NCI-H146 (cell line): ENCODE measurements at regions not wholly inside any gene's neighbourhood (a gene's known extent, or its start where the extent isn't known, plus 50 kb on each side); places are given as distances from the start of the nearest gene placed in this dataset.
"Not testable (repeated sequence)": the region's sequence is repeated elsewhere in the genome, so short reads cannot be mapped to it uniquely, and the experiment has no call there.

Experiments
- DNase-seq: peaks from one replicate; lab custom pipeline; 2025; lab: John Stamatoyannopoulos, UW

DNA sequence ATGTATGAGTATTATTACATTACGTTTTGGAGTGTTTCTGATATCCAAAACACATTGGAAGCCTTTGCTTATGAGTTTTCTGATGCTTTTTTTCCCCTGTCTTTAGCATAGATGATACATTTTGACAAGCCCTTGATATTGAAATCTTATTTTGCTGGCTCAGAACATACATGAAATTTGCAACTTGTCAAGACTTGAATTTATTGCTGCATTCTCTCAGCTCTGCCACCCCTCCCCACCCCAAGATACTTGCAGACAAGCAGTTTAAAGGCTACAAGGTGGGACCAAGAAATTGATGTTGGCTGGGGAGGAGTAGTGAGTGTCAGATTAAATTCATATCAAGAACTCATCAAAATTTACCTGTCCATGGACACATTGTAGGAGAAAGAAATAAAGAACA is 160.2 kb downstream of the GJA1 start:
- DNase-seq: no peak

DNA sequence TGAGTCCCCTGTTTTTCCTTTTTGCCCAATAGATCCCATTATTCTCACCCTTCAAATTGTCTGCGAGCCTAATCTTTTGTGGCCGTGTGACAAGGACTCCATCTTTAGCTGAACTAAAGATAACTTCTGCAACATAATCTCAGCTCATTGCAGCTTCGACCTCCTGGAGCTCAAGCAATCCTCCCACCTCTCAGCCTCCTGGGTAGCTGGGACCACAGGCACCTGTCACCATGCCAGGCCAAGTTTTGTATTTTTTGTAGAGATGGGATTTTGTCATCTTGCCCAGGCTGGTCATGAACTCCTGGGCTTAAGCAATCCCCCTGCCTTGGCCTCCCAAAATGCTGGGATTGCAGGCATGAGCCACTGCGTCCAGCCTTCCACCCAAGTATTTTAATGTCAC is 161.0 kb downstream of the GJA1 start:
- DNase-seq: no peak

DNA sequence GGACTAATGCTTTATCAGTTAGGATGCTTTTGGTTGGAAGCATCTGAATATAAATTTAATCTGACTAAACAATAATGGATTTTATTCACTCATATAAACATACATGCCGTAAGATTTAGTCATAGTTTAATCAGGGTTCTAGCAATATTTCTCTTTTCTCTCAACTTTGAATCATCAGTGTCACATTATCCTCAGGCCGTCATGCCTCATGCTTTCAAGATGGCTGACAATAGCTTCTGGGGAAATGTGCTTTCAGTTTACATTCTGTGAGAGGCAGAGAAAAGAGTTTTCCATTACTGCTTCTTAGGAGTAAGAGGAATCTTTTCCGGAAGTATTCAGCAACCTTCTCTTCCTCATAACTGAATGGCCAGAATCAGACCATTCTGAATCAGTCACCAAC is 162.2 kb downstream of the GJA1 start:
- no peak for DNase-seq

DNA sequence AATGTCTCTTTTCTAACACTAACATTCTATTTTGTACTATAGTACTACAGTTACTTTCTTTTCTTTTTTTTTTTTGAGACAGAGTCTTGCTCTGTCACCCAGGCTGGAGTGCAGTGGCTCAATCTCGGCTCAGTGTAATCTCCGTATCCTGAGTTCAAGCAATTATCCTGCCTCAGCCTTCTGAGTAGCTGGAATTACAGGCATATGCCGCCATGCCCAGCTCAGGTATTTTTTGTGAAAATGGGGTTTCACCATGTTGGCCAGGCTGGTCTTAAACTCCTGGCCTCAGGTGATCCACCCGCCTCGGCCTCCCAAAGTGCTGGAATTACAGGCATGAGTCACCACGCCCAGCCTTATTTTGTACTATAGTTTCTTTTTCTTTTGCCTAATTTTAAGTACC is 163.9 kb downstream of the GJA1 start:
- not testable (repeated sequence) for DNase-seq

DNA sequence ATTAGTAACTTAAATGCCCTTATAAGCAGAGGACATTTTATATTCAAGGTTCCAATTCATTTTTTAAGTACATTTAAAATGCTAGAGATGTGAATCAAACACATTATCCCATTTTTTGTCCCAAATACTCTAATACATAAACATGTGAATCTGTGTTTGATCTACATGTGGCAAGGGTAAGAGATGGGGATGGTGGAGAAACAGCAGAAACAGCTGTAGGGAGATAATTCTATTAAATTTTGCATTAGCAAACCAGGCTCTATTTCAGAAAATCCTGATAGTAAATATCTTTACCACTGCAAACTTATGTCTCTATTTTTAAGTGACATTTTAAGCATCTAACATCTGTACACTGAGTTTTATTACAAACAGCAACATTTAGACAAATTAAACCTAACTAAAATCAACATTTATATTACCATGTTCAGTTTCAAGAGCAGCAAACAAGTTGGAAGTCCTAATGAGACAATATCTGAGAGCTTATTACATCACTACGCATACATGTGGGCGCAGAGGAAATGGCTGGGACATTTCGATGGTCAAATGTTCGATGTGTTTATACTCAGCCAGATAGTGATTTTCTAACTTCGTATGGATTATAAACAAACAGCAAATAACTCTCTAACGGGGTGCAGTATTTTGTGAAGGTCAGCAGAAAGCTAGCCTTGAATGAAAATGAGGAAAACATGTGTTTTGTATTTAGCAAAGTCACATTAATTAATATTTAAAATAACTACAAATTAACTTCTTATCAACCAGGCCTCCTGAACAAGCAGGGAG is 165.1 kb downstream of the GJA1 start:
- no peak for DNase-seq

DNA sequence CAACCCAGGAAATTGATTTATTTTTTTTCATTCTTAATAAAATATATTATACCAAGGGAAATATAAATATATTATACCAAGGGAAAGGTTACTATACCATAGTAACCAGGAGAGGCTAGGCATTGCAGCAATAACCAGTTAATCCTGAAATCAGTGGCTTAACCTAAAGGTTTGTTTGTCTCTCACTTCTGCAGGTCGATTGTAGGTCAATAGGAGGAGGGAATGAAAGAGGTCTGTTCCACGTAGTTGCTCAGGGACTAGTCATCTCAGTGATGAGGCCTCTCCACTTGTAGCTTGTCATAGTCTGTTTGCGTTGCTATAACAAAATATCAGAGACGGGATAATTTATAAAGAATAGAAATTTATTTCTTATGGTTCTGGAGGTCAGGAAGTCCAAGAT is 168.0 kb downstream of the GJA1 start:
- DNase-seq: no peak

DNA sequence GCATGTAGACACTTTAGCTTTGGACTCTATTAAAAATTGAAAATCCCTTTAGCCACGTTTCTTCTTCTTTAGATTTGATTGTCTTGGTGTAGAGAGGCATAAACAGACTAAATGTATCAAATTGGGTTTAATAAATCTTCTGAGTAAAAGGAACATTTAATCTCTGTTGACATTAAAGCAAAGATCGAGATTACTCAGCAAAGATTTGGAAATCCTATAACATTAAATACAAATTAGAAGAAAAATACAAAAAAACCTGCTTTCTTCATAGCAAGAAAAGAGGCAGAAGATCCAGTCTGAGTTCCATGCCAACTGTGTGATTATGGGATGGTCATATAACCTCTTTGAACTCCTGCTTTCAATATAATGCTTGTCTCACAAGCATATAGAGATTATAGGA is 172.3 kb downstream of the GJA1 start:
- DNase-seq: no peak

DNA sequence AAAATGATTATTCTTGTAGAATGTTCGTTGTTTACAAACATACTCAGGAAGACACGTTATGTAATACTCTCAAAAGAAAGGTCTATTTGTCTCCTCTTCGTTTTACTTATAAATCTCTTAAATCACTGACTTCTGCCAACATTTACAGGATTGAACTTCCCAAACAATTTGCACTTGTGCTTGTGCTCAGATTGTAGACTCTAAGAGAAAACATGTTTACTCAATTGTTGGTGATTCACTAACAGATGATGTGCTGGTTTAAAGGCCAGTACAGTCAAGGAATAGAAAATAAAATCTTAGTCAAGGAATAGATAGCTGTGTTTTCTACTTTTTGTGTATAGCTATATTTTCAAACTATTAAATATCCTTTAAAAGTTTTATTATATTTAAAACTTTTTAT is 172.8 kb downstream of the GJA1 start:
- DNase-seq: no peak

DNA sequence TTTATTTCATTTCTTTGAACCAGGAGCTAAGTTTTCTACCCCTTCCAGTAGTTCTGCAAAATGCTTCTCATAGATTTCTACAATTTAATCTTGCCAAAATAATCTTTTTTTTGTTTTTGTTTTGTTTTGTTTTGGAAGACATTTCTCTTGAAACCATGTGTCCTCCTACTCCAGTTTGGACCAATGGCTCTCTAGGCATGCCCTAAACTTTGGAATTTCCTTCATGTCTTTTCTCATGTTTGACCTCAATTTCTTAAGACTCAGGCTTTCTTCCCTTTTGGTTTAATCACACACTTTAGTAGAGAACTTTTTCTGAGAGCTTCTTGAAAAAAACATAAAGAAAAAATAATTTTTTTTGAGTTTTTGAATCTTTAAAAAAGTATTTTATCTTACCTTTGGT is 173.8 kb downstream of the GJA1 start:
- no peak for DNase-seq

DNA sequence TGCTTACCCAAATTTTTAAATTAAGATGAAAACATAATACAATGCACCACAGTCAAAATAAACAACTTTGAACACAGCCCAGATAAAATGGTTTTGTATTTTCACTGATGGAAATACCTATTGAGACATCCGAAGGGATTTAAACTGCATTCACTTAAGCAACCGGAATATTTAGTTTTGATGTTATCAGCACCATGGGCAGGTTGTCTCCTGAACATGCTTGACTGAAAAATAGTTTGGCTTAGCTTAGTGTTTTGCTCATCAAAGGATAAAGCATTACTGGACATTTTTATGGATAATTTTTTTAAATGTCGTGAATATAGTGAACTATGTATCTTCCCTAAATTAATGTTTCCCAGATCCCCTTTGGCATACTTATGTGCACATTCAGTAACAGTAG is 177.5 kb downstream of the GJA1 start:
- no peak for DNase-seq

DNA sequence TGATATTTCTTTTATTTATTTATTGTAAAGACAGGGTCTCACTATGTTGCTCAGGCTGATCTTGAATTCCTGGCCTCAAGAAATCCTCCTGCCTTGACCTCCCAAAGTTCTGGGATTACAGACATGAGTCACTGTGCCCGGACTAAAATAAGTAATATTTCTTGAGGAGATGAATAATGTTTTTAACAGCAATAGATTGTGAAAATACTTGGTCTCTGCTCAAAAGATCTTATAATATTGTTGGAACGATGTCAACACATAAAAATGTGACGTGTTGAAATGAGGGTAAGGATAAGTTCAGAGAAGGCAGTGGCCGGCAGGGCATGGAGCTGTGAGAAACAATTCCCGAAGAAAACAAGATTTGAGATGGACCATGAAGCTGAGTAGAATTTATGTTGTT is 178.7 kb downstream of the GJA1 start:
- DNase-seq: no peak

DNA sequence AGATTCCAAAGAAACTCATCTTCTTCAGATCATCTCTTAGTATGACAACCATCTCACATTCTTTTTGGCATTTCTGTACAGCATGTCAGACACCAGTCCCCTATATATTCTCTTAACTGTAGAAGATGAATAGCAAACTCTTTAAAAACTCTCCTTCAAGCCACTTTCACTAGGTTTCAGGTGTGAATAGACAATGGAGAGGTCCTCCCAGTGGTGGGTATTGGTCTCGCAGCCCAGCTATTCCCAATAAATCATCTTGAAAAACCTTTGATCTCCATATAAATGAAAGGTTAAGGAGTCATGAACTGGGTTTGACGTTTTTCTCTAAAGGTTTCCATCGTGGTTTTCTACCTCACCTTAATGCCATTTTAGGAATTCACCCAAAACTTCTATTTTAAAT is 180.0 kb downstream of the GJA1 start:
- no peak for DNase-seq

DNA sequence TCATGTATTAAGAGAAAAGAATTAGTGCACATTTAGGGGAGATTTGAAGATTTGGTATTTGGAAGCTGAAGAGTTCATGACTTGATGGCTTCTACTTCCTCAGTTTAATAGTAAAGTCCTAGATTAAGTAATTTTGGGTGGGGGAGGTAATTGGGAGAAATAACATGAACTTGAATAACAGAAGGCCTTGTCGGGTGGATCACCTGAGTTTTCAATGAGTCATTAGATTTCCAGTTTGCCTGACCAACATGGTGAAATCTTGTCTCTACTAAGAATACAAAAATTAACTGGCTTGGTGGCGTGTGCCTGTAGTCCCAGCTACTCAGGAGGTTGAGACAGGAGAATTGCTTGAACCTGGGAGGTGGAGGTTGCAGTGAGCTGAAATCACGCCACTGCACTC is 181.0 kb downstream of the GJA1 start:
- DNase-seq: no peak

DNA sequence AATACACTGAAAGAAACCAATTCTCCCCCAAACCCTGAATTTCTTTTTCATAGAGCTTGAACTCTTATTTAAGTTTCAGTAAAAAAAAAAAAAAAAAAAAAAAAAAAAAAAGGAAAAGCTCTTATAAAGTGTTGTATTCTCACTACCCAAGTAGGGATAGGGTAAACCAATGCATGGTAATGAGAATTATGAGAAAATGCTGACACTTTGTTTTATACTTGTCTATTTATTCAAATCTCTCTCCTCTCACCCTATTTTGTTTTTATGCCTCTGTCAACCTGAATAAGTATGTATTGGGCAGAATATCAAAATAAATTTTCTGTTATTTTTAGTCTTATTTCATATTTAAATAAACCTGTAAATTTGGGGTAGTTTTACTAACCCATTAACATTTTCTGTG is 181.9 kb downstream of the GJA1 start:
- DNase-seq: no peak

DNA sequence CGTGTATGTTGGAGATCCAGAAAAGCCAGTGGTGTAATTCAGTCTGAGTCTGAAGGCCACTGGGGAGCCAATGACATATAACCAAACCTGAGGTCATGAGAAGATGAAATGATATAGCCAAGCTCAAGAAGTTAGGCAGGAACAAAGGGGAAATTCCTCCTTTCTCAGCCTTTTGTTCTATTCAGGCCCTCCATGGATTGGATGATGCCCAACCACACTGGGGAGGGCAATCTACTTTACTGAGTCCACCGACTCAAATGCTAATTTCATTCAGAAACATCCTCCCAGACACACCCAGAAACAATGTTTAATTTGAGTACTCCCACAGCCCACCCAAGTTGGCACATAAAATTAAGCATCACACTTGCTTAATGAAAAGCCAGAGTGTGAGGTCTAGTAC is 183.6 kb downstream of the GJA1 start:
- no peak for DNase-seq

DNA sequence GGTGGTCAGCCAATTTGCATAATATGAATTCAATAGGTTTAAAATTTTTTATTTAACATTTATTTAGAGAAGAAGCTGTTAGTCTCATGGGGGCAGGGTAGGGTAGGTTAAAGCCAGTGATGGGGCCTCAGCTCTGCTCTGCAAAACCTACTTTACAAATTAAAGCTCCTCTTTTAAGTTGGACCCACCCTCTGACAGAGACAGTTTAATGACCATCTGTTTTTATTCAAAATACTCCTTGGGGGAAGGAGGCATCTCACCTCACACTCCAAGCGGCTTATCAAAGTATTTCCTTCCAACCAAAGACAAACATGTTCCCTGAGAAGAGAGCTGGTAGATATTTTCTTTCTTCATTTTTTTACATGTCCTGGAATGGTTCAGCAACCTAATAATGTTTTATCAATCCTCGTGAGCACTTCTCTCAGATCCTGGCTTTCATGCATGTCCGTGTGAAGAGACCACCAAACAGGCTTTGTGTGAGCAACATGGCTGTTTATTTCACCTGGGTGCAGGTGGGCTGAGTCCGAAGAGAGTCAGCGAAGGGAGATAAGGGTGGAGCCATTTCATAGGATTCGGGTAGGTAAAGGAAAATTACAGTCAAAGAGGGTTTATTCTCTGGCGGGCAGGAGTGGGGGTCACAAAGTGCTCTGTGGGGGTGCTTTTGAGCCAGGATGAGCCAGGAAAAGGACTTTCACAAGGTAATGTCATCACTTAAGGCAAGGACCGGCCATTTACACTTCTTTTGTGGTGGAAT is 184.7 kb downstream of the GJA1 start:
- no peak for DNase-seq

DNA sequence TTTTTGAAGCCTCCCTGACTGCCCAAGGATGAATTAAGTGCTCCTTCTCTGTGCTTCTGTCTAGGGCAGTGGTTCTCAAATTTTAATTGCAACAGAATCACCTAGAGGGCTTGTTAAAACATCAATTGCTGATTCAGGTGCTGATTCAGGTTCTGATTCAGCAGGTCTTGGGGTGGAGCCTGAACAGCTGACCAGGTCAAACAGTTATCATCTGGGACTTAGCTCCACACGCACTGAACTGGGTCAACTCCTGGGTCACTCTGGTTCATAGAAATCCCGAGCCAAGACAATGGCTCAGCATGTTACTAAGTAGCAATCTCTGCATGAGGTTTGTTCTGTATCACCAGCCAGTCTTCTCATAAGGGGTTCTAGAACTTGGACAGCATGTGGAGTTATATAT is 192.3 kb downstream of the GJA1 start:
- DNase-seq: no peak

DNA sequence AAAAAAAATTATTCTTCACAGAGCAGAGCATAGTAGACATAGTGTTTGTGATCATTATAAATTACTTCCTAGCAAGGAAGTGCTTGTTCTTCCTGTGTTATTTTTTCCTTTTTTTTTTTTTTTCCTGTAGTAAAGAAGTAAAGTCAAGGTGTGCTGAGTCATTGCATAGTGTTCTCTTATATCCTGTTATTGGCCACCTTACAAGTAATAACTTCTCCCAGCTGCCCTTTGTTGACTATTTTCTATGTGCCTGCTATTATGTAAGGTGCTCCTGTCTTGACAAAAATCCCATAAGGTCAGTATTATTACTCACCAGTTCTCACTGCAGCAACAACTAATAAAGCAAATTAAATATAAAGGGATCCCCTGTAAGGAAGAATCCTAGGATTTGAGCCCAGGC is 195.3 kb downstream of the GJA1 start:
- DNase-seq: no peak

DNA sequence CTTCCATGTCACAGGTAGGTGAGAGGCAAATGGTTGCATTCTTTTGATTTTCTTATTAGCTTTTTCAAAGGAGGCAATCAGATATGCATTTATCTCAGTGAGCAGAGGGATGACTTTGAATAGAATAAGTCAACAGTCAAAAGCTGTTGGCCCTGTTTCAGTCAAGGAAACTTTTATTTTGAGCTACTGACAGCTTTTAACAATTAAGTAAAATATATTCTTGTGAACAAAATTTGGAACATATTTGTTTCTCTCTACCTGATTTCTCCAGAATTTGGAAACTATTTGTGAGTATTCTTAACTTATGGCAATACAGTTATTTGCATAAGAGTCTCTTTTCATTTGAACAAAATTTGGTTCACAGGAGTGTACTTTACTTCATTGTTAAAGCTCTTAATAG is 196.3 kb downstream of the GJA1 start:
- not testable (repeated sequence) for DNase-seq

DNA sequence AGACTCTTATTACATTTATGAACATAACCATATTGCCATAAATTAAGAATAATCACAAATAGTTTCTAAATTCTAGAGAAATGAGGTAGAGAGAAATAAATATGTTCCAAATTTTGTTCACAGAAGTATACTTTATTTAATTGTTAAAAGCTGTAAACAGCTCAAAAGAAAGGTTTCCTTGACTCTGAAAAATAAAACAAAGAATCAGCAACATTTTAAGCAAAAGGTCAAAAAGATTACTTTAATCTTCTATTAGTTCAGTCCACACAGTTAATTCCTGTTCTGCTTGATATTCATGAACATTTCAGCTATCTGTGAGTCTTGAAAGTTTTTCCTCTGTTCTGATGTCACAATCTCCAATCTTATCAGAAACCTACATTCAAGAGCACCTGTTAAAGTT is 197.9 kb downstream of the GJA1 start:
- DNase-seq: no peak

DNA sequence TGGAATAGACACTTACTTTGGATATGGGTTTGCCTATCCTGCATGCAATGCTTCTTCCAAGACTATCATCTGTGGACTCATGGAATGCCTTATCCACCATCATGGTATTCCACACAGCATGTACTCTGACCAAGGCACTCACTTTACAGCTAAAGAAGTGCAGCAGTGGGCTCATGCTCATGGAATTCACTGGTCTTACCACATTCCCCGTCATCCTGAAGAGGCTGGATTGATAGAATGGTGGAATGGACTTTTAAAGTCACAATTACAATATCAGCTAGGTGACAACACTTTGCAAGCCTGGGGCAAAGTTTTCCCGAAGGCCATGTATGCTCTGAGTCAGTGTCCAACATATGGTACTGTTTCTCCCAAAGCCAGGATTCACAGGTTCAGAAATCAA is 199.1 kb downstream of the GJA1 start:
- not testable (repeated sequence) for DNase-seq

DNA sequence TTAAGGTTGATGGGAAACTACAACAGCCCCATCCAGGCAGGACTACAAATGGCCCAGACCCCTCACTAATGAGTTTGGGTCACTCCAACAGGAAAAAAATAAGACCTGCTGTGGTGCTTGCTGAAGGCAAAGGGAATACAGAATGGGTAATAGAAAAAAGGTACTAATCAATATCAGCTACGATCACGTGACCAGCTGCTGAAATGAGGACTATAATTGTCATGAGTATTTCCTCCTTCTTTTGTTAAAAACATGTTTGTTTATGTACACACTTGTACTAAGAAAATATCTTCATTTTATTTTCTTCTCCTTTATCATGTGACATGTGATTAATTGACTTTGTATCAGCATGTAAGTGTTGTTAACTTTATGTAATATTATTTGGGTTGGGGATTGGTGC is 199.9 kb downstream of the GJA1 start:
- DNase-seq: no peak

DNA sequence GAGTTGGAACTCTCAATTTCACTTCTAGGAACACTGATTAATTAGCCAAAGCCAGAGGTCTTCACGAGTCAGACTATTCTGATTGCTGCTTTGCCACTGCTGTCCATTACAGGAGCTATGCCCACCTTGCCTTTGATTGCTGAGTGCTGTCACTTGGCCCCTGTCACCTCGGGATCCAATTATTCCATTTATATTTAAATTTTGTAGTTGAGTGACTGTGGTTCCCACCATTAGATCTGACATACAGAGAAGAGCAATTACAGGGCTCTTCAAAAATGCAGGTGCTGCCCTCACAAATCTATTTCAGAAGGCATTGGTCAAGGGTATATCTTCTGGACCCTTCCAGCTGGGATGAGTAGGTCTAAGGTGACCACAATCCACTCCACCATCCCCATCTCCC is 200.8 kb downstream of the GJA1 start:
- not testable (repeated sequence) for DNase-seq

DNA sequence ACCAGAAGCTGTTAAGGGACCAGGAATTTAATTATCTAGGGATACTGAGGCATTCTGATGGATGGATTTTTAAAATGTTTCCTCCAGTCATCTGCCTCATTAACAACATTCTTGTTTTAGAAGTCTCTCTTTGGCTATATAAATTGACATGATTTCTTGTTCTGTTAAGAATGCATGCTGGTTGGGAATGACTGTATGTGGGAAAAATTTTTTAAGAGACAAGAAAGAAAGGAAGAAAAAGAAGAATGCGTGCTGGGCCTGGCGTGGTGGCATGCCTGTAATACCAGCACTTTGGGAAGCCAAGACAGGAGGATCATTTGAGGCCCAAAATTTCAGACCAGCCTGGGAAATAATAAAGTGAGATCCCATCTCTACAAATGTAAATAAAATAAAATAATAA is 203.6 kb downstream of the GJA1 start:
- no peak for DNase-seq
